Eye (tissue), 1 donor: ENCODE measurements at regions not wholly inside any gene's neighbourhood (a gene's known extent, or its start where the extent isn't known, plus 50 kb on each side); places are given as distances from the start of the nearest gene placed in this dataset.
"Not testable (repeated sequence)": the region's sequence is repeated elsewhere in the genome, so short reads cannot be mapped to it uniquely, and the experiment has no call there.

Experiments
- DNase-seq: peaks from one replicate; pipeline ENCODE4 v3.0.0-alpha.2; 2015

- no peak for DNase-seq
These were observed 230.8 kb upstream of the CHAC2 start for GRCh38 chr2:53536583-53537361.

DNA sequence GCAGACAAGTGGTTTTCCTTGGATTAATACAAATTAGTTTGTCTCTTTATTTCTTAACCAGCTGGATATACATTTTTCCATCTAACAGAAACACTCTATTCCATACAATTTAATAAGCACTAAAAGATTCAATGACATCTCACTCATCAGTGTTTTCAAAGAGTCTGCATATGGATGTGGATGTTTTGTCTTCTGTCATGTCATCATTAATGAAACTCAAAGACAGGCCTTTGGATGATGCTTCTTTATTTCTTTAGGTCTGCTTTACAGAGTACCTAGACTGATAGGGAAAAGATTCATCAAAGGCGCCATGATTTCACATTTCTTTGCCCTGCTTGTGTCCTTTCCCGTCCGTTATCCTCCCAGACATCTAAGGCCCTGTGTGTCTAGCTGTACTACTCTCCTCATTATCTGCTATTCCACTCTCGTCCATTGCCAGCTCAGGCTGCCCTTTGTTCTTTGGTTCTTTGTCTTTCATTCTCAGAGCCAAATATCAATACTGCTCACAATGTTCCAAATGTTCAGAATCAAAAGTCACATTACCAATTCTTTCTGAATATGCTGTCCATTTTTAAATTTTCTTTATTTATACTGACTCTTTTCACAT, 232.3 kb upstream of the CHAC2 start:
- peak; percentile 7 for DNase-seq

GRCh38 chr2:53530126-53530525, 237.5 kb upstream of the CHAC2 start:
- no peak for DNase-seq

GRCh38 chr2:53527056-53527455, 240.5 kb upstream of the CHAC2 start:
- DNase-seq, result no peak

DNA sequence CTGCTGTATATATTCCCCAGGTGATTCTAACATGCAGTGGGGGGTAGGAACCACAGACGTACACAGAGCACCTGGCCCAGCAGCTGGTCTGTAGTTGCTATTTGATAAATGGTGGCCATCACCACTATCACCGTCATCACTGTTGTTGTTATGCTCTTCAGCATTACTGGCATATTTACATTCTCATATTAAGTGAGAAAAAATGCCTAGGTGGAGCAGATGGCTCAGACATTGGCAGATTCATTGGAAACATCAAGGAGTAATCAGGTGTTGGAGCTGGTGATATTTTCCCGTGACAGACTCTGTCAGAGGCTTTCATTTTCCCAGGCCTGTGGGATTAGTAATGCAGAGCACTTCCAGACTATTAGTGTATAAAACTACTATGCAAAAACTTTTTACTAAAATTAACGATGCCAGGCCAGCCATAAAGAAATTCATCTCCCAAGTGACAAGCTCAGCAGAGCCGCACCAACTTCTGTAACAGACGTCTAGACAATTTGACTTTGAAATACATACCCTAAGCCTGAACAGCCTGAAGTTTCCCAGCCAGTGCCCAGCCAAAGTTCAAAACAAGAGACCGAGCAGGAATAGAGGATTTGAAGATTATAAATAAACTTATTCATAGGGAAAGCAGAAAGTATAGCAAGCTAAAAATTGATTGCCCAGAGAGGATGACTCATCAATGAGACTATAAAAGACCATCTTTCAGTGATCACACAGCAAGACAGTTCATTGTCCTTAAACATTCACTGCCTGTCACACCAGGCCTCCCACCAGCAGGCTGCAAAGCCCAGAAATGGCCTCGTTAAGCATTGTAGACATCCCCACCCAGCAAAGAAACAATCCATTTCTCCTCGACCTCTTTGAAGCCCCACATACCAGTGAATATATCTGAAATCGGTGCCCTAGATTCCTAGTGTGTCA, 247.4 kb upstream of the CHAC2 start:
- DNase-seq, result peak; percentile 60

GRCh38 chr2:53517406-53517805, 250.2 kb upstream of the CHAC2 start:
- DNase-seq, result no peak

GRCh38 chr2:53516650-53517049, 251.0 kb upstream of the CHAC2 start:
- no peak for DNase-seq

DNA sequence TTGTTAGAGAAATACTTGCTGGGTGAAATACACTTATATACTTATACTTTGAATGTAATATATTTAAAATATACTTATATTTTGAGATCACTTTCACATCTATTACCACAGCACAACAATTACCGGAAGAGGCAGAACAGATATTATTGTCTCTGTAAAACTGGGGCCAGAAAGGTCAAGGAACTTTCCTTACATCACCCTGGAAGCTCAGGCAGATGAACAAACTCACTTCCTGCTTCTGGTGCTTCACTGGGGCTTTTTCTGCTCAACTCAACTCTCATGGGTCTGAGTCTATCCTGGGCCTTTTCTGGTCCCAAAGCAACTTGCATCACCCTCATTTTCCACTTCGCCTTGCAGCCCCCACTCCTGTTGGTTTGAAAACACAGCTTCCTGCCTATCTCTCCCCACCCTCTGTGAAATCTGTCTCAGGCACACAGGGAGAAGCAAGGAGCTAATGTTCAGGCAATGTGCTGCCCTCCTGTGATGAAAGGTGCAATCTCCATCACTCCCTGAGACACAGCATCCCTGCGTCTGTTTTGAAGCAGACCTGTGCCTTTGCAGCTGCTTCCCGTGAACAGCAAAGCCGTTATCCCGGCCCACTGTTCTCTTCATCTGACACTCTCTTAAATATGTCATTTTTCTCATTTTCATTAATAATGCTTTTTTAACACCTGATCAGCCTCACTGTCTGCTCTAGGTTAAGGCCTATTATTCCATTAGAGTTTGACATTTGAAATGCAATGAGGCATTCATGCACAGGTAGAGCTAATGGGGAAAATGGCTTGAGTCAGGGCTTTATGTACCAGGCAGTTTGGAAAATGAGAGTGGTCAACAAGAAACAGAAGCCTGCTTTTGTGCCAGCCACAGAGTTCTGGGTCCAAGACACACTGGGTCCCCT, 251.9 kb upstream of the CHAC2 start:
- DNase-seq, result peak; percentile 45

- DNase-seq, result no peak
These were observed 254.4 kb upstream of the CHAC2 start for GRCh38 chr2:53513167-53513666.

GRCh38 chr2:53512071-53512826, 255.4 kb upstream of the CHAC2 start:
- no peak for DNase-seq

DNA sequence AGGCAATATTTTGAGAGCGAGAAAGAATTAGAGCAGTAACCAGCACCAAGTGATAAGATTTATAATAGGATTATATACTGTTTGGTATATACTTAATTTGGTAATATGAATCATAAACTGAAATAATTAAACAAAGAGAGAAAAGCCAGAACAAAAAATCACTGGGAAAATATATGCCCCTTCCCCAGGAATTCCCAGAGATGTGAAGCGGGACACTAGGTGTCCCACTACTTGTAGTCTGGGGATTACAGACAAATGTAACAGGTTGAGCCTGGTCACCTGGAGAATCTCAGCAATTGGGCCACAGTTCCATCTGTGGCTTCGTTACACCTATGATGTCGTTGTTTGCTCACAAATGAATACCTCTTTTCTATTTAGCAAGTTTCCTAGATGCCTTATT, 256.1 kb upstream of the CHAC2 start:
- no peak for DNase-seq

DNA sequence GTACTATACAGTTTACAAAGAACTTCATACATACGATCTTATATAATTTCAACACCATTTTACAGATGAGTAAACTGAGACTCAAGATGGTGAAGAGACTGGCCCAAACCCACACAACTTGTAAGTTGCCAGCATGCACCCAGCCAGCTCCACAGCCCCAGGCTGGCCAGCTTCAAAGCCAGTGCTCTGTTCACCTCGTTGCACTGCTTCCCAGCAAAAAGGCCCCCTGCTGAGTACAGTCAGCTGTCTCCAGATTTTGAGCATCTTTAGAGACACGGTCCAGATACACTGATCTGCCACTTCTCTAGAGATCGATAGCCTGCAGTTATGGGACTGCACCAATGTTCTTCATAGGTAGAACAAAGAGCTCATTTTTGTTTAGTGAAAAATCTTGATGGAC, 257.2 kb upstream of the CHAC2 start:
- peak; percentile 57 for DNase-seq

GRCh38 chr2:53509831-53510388, 257.7 kb upstream of the CHAC2 start:
- peak; percentile 63 for DNase-seq

DNA sequence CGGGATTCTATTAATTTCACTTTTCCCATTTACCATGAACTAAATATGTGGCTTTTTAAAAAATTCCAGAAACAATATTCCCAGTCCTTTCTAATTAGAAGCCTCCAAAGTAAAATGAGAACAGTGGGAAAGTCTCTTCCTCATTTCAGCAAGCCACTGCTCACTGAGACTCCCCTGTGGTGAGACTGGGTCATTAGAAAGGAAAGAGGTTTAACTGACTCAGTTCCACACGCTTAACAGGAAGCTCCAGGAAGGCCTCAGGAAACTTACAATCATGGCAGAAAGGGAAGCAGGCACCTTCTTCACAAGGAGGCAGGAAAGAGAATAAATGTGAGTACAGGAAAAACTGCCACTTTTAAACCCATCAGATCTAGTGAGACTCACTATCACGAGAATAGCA, 258.9 kb upstream of the CHAC2 start:
- no peak for DNase-seq

- DNase-seq, result not testable (repeated sequence)
These were observed 260.5 kb upstream of the CHAC2 start for GRCh38 chr2:53507070-53507469.

DNA sequence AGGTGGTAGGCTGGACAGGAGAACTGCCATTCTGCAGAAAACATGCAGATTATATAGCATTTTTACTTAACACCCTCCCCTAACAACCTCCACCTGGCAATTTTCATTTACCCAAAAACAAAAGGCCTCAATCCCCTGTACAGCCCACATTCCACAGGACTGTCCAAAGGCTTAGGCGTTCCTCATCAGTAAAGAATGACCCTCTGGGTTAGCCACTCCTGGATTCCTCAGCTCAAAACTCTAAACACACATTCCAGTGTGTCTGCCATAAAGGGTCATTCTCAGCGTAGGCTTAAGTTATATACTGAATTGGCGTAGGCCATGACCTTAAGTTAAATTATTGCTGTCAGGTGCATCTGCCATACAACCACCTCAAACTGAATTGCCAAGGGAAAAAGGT, 261.8 kb upstream of the CHAC2 start:
- no peak for DNase-seq

DNA sequence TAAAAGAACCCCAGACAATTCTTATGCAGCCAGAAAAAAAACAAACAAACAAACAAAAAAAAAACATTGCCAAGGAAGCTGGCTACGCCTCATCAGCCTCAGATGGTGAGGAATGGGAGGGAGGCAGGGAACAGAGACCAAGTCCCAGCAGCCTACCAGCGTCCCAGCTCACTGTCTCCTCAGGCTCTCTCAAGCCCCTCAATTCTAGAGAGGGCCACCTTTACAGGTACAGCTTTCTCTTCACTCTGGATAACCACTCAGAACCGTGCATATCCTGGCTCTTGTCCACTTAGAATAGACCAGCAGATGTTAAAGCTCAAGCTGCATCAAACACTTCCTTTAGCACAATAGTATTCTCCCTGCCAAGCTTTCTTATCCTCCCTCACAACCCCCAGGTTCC, 263.1 kb upstream of the CHAC2 start:
- no peak for DNase-seq

- no peak for DNase-seq
These were observed 267.4 kb upstream of the CHAC2 start for GRCh38 chr2:53500181-53500580.

GRCh38 chr2:53498210-53498609, 269.4 kb upstream of the CHAC2 start:
- no peak for DNase-seq

DNA sequence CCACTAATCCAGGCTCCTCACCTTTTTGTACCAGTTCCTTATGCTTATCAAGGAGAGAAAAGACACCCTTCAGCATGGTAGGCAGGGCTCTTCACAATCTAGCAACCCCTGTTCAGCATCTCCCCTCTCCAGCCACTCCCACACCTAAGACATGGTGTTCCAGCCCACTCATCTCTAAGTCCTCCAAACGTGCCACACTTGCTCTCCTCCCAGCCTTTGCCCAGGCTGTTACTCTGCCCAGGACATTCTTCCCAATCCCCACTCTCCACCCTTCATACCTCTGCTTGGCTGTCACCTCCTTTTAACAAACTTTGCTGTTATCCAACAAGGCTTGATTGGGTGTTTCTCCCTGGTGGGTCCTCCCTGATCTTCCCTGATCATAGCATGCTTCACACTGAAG, 270.6 kb upstream of the CHAC2 start:
- DNase-seq, result no peak

DNA sequence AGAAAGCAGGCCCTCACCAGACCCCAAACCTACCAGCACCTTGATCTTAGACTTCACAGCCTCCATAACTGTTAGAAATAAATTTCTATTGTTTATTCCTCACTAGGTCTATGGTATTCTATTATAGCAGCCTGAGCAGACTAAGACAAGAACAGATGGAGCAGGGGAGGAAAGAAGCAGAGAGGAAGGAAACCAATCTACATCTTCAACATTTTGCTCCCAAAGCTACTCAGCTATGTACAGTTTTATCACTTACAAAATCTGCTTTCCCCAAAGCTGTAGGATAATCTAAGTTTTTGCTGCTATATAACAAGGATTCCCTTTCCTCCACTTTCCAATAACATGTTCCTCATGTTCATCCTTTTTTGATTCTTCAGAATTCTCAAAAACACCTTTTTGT, 274.4 kb upstream of the CHAC2 start:
- no peak for DNase-seq
